GM23338 (cell line): ENCODE measurements at regions not wholly inside any gene's neighbourhood (a gene's known extent, or its start where the extent isn't known, plus 50 kb on each side); places are given as distances from the start of the nearest gene placed in this dataset.

Experiments used
- CREB1 ChIP-seq: fragments of 250-450 bp; sonication (Bioruptor Pico); IDR thresholded peaks from 2 replicates; pipeline ENCODE4 v1.5.0; 2020; ENCODE audit warnings: low read depth, mild to moderate bottlenecking, moderate library complexity
- EZH2 ChIP-seq: fragments of 200-600 bp; sonication (generic); IDR thresholded peaks from one replicate; pipeline ENCODE4 v1.8.0; 2017; ENCODE audit warnings: antibody characterized with exemption, mild to moderate bottlenecking, low read depth; ENCODE audit not compliant: unreplicated experiment
- EZH2phosphoT487 ChIP-seq: fragments of 200-600 bp; sonication (generic); IDR thresholded peaks from one replicate; pipeline ENCODE4 v1.8.1; 2018; ENCODE audit warnings: antibody characterized with exemption; ENCODE audit not compliant: unreplicated experiment
- JUNB ChIP-seq: IDR thresholded peaks from one replicate; pipeline ENCODE4 v1.6.1; 2016; ENCODE audit warnings: antibody characterized with exemption; ENCODE audit not compliant: unreplicated experiment
- NANOG ChIP-seq: IDR thresholded peaks from 2 replicates; pipeline ENCODE4 v1.6.1; 2016; ENCODE audit warnings: antibody characterized with exemption, borderline replicate concordance
- POLR2AphosphoS5 ChIP-seq: IDR thresholded peaks from 2 replicates; pipeline ENCODE4 v1.6.1; 2016; ENCODE audit warnings: antibody characterized with exemption, low read depth
- STAT1 ChIP-seq: IDR thresholded peaks from one replicate; pipeline ENCODE4 v1.6.1; 2016; ENCODE audit warnings: antibody characterized with exemption; ENCODE audit not compliant: unreplicated experiment
- ZNF114 ChIP-seq: fragments of 250-450 bp; sonication (Bioruptor Pico); IDR thresholded peaks from 2 replicates; pipeline ENCODE4 v1.5.0; 2020; ENCODE audit warnings: mild to moderate bottlenecking, moderate library complexity
- ZNF331 ChIP-seq: fragments of 250-450 bp; sonication (Bioruptor Pico); IDR thresholded peaks from 2 replicates; pipeline ENCODE4 v1.5.0; 2020; ENCODE audit warnings: low read depth, mild to moderate bottlenecking, moderate library complexity
- ZNF462 ChIP-seq: fragments of 250-450 bp; sonication (Bioruptor Pico); IDR thresholded peaks from 2 replicates; pipeline ENCODE4 v1.5.0; 2020; ENCODE audit warnings: mild to moderate bottlenecking, moderate library complexity
- TF ChIP-seq, protein P1 (sequence below), 2 experiments: fragments of 200-600 bp in 1 of 2; sonication (generic) in 1 of 2; conservative IDR thresholded peaks; 2 replicates each; pipeline versions ENCODE4 v1.5.1 to v1.6.1; 2016 to 2017; ENCODE audit warnings: antibody characterized with exemption in 2 of 2, low read depth in 2 of 2, mild to moderate bottlenecking in 2 of 2, moderate library complexity in 1 of 2
- TF ChIP-seq, protein P2 (sequence below): IDR thresholded peaks from one replicate; pipeline ENCODE4 v1.6.1; 2018; ENCODE audit warnings: antibody characterized with exemption; ENCODE audit not compliant: unreplicated experiment
- TF ChIP-seq, protein P3 (sequence below): IDR thresholded peaks from 2 replicates; pipeline ENCODE4 v1.6.1; 2016; ENCODE audit warnings: antibody characterized with exemption

GRCh38 chr7:79713276-79713675 is 259.8 kb upstream of the MAGI2 start:
- TF ChIP-seq, protein P1, sequence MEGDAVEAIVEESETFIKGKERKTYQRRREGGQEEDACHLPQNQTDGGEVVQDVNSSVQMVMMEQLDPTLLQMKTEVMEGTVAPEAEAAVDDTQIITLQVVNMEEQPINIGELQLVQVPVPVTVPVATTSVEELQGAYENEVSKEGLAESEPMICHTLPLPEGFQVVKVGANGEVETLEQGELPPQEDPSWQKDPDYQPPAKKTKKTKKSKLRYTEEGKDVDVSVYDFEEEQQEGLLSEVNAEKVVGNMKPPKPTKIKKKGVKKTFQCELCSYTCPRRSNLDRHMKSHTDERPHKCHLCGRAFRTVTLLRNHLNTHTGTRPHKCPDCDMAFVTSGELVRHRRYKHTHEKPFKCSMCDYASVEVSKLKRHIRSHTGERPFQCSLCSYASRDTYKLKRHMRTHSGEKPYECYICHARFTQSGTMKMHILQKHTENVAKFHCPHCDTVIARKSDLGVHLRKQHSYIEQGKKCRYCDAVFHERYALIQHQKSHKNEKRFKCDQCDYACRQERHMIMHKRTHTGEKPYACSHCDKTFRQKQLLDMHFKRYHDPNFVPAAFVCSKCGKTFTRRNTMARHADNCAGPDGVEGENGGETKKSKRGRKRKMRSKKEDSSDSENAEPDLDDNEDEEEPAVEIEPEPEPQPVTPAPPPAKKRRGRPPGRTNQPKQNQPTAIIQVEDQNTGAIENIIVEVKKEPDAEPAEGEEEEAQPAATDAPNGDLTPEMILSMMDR (conservative IDR thresholded peaks at IDR 0.05; ENCODE audit: low read depth in 2 of 2) = no peak
- TF ChIP-seq STAT1 = no peak
- TF ChIP-seq EZH2 = no peak
- no peak for TF ChIP-seq POLR2AphosphoS5
- TF ChIP-seq, protein P2, sequence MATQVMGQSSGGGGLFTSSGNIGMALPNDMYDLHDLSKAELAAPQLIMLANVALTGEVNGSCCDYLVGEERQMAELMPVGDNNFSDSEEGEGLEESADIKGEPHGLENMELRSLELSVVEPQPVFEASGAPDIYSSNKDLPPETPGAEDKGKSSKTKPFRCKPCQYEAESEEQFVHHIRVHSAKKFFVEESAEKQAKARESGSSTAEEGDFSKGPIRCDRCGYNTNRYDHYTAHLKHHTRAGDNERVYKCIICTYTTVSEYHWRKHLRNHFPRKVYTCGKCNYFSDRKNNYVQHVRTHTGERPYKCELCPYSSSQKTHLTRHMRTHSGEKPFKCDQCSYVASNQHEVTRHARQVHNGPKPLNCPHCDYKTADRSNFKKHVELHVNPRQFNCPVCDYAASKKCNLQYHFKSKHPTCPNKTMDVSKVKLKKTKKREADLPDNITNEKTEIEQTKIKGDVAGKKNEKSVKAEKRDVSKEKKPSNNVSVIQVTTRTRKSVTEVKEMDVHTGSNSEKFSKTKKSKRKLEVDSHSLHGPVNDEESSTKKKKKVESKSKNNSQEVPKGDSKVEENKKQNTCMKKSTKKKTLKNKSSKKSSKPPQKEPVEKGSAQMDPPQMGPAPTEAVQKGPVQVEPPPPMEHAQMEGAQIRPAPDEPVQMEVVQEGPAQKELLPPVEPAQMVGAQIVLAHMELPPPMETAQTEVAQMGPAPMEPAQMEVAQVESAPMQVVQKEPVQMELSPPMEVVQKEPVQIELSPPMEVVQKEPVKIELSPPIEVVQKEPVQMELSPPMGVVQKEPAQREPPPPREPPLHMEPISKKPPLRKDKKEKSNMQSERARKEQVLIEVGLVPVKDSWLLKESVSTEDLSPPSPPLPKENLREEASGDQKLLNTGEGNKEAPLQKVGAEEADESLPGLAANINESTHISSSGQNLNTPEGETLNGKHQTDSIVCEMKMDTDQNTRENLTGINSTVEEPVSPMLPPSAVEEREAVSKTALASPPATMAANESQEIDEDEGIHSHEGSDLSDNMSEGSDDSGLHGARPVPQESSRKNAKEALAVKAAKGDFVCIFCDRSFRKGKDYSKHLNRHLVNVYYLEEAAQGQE = no peak
- no peak for TF ChIP-seq JUNB
- no peak for TF ChIP-seq CREB1 (CRISPR knock-in tag)
- no peak for TF ChIP-seq EZH2phosphoT487
- TF ChIP-seq ZNF462 (CRISPR knock-in tag) = no peak
- TF ChIP-seq NANOG = no peak
- no peak for TF ChIP-seq ZNF331 (CRISPR knock-in tag)
- TF ChIP-seq ZNF114 (CRISPR knock-in tag) = no peak
- TF ChIP-seq, protein P3, sequence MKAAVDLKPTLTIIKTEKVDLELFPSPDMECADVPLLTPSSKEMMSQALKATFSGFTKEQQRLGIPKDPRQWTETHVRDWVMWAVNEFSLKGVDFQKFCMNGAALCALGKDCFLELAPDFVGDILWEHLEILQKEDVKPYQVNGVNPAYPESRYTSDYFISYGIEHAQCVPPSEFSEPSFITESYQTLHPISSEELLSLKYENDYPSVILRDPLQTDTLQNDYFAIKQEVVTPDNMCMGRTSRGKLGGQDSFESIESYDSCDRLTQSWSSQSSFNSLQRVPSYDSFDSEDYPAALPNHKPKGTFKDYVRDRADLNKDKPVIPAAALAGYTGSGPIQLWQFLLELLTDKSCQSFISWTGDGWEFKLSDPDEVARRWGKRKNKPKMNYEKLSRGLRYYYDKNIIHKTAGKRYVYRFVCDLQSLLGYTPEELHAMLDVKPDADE = no peak
